ENCODE measurements at regions not wholly inside any gene's neighbourhood (a gene's known extent, or its start where the extent isn't known, plus 50 kb on each side); places are given as distances from the start of the nearest gene placed in this dataset.
A peak's percentile ranks its signal among the peaks of the same experiment; 100 is the strongest.
"Not testable (repeated sequence)": the region's sequence is repeated elsewhere in the genome, so short reads cannot be mapped to it uniquely, and the experiment has no call there.

GRCh38 chr3:139269984-139270383 is 73.8 kb upstream of the MRPS22 start:
- Histone ChIP-seq H3K36me3 (no peaks in the 10 kb centered on the region), H3K4me3 (no peak overlapping the region), H3K27ac (no peak overlapping the region), H3K4me1 (peaks cover 0 to 27% (median 13%) of the 10 kb centered on the region in 4 donors), H3K27me3 (no peaks in the 10 kb centered on the region), H3K9me3 (no peaks in the 10 kb centered on the region)
- no peak for DNase-seq
- intact Hi-C loops (cut with DNase I), result no loop called here
- ATAC-seq, result no peak
- WGBS (ENCODE audit: insufficient coverage, low coverage, low lambda C conversion rate, missing lambda C conversion rate), result 100% methylated on average over 1 of the region's 2 CpGs
- TF ChIP-seq, protein P1, sequence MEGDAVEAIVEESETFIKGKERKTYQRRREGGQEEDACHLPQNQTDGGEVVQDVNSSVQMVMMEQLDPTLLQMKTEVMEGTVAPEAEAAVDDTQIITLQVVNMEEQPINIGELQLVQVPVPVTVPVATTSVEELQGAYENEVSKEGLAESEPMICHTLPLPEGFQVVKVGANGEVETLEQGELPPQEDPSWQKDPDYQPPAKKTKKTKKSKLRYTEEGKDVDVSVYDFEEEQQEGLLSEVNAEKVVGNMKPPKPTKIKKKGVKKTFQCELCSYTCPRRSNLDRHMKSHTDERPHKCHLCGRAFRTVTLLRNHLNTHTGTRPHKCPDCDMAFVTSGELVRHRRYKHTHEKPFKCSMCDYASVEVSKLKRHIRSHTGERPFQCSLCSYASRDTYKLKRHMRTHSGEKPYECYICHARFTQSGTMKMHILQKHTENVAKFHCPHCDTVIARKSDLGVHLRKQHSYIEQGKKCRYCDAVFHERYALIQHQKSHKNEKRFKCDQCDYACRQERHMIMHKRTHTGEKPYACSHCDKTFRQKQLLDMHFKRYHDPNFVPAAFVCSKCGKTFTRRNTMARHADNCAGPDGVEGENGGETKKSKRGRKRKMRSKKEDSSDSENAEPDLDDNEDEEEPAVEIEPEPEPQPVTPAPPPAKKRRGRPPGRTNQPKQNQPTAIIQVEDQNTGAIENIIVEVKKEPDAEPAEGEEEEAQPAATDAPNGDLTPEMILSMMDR (IDR thresholded peaks at IDR 0.05), result no peak
- TF ChIP-seq POLR2A (IDR thresholded peaks at IDR 0.05), result no peak

- H3K4me3 ChIP-seq; intact Hi-C loops (cut with DNase I); DNase-seq; H3K27ac ChIP-seq; H3K9me3 ChIP-seq; H3K36me3 ChIP-seq; H3K27me3 ChIP-seq; ATAC-seq: not testable (repeated sequence)
- H3K4me1 ChIP-seq, result peaks cover 0 to 27% (median 13%) of the 10 kb centered on the region in 4 donors
- WGBS (ENCODE audit: insufficient coverage, low coverage, low lambda C conversion rate, missing lambda C conversion rate), result 33% methylated on average over 1 of the region's 2 CpGs
These were observed 73.2 kb upstream of the MRPS22 start for GRCh38 chr3:139270652-139271051.

- Histone ChIP-seq H3K36me3 (no peaks in the 10 kb centered on the region), H3K4me3 (no peak overlapping the region), H3K27ac (no peak overlapping the region), H3K27me3 (no peaks in the 10 kb centered on the region), H3K4me1 (peaks cover 0 to 9% (median 4%) of the 10 kb centered on the region in 4 donors), H3K9me3 (no peaks in the 10 kb centered on the region)
- peak; percentile 65 to 80 (median 70) for DNase-seq
- peak; percentile 88 to 99 (median 94) for ATAC-seq
- no peak for TF ChIP-seq POLR2A (IDR thresholded peaks at IDR 0.05)
- TF ChIP-seq, protein P1 (IDR thresholded peaks at IDR 0.05), result no peak
- WGBS (ENCODE audit: insufficient coverage, low coverage, low lambda C conversion rate, missing lambda C conversion rate), result 83% methylated on average over 2 of the region's 3 CpGs
- intact Hi-C loops (cut with DNase I), result no loop called here
These were observed 63.7 kb upstream of the MRPS22 start for GRCh38 chr3:139280027-139280671.

- H3K4me3 ChIP-seq, result no peak overlapping the region
- H3K4me1 ChIP-seq, result peaks cover 0 to 9% (median 4%) of the 10 kb centered on the region in 4 donors
- H3K27ac ChIP-seq, result no peak overlapping the region
- TF ChIP-seq, protein P1 (IDR thresholded peaks at IDR 0.05), result no peak
- TF ChIP-seq POLR2A (IDR thresholded peaks at IDR 0.05), result no peak
- no peak for DNase-seq
- intact Hi-C loops (cut with DNase I), result no loop called here
- 93% methylated on average over 2 of the region's 2 CpGs for WGBS (ENCODE audit: insufficient coverage, low coverage, low lambda C conversion rate, missing lambda C conversion rate)
- no peaks in the 10 kb centered on the region for H3K36me3 ChIP-seq
- H3K27me3 ChIP-seq, result no peaks in the 10 kb centered on the region
- no peaks in the 10 kb centered on the region for H3K9me3 ChIP-seq
- ATAC-seq, result no peak
These were observed 62.7 kb upstream of the MRPS22 start for GRCh38 chr3:139281096-139281495.

- 79% methylated on average over 11 of the region's 16 CpGs for WGBS (ENCODE audit: insufficient coverage, low coverage, low lambda C conversion rate, missing lambda C conversion rate)
- H3K4me1 ChIP-seq, result peaks cover 0 to 9% (median 4%) of the 10 kb centered on the region in 4 donors
- H3K4me3 ChIP-seq, result no peak overlapping the region
- no peak overlapping the region for H3K27ac ChIP-seq
- intact Hi-C loops (cut with DNase I), result no loop called here
- H3K27me3 ChIP-seq, result no peaks in the 10 kb centered on the region
- H3K36me3 ChIP-seq, result no peaks in the 10 kb centered on the region
- DNase-seq (no peak), ATAC-seq (no peak)
- H3K9me3 ChIP-seq, result no peaks in the 10 kb centered on the region
- TF ChIP-seq POLR2A (IDR thresholded peaks at IDR 0.05), result no peak
- TF ChIP-seq, protein P1 (IDR thresholded peaks at IDR 0.05), result no peak
These were observed 62.2 kb upstream of the MRPS22 start for GRCh38 chr3:139281522-139282196.
